NT2/D1 (cell line): ENCODE measurements at regions not wholly inside any gene's neighbourhood (a gene's known extent, or its start where the extent isn't known, plus 50 kb on each side); places are given as distances from the start of the nearest gene placed in this dataset.

Source experiments
- SUZ12 ChIP-seq: IDR thresholded peaks from 2 replicates; pipeline ENCODE4 v1.6.1; 2011; ENCODE audit not compliant: insufficient read length, insufficient read depth; ENCODE audit errors: extremely low read depth
- YY1 ChIP-seq: IDR thresholded peaks from 2 replicates; pipeline ENCODE4 v1.6.1; 2011; ENCODE audit not compliant: insufficient read length, insufficient read depth
- ZNF274 ChIP-seq: IDR thresholded peaks from 2 replicates; pipeline ENCODE4 v1.6.1; 2011; ENCODE audit warnings: mild to moderate bottlenecking, low read depth, low read length

GRCh38 chr1:172944931-172945330, 105.8 kb downstream of the TNFSF18 start:
- no peak for TF ChIP-seq ZNF274
- TF ChIP-seq YY1, result no peak
- TF ChIP-seq SUZ12, result no peak
